ENCODE measurements at regions not wholly inside any gene's neighbourhood (a gene's known extent, or its start where the extent isn't known, plus 50 kb on each side); places are given as distances from the start of the nearest gene placed in this dataset.

- no peaks in the 10 kb centered on the region for H4K20me1 ChIP-seq (ENCODE audit: control insufficient read depth, insufficient read depth, low read length, poor library complexity, severe bottlenecking)
- no peak overlapping the region for H2AFZ ChIP-seq (ENCODE audit: insufficient read depth, low read depth, low read length, poor library complexity, severe bottlenecking)
- Mint-ChIP-seq H3K27me3 (no peaks in the 10 kb centered on the region), H3K27ac (no peak overlapping the region), H3K4me1 (no peaks in the 10 kb centered on the region), H3K9me3 (ENCODE audit: insufficient read depth) (no peaks in the 10 kb centered on the region), H3K4me3 (no peak overlapping the region)
- no peak for TF ChIP-seq EZH2 (IDR thresholded peaks at IDR 0.05; ENCODE audit: borderline replicate concordance, insufficient read depth, low read depth, low read length, poor library complexity, severe bottlenecking)
- no peak for TF ChIP-seq CTCF (IDR thresholded peaks at IDR 0.05)
- DNase-seq (no peak), ATAC-seq (ENCODE audit: low read depth) (no peak)
- H3K4me3 ChIP-seq (ENCODE audit: control extremely low read depth in 1 of 5, extremely low read depth in 1 of 5, insufficient read depth in 1 of 5, low read depth in 2 of 5, low read length in 4 of 5): no peak overlapping the region
- intact Hi-C loops (cut with micrococcal nuclease): no loop called here
- POLR2A ChIA-PET: no interaction called here
- no peaks in the 10 kb centered on the region for H3K79me2 ChIP-seq (ENCODE audit: control insufficient read depth, insufficient read depth, low read length)
- peaks cover 0 to 3% (median 0%) of the 10 kb centered on the region in 3 donors for H3K9me3 ChIP-seq (ENCODE audit: control extremely low read depth in 1 of 3, control insufficient read depth in 2 of 3, insufficient read depth in 1 of 3, low read length in 2 of 3)
- H3K27ac ChIP-seq (ENCODE audit: low read length in 2 of 2): no peak overlapping the region
- WGBS (ENCODE audit: insufficient coverage): 80% methylated on average over 4 of the region's 4 CpGs
- CTCF ChIA-PET: no interaction called here
- H3K4me1 ChIP-seq (ENCODE audit: control insufficient read depth in 2 of 2, insufficient read depth in 2 of 2, low read length in 2 of 2): no peaks in the 10 kb centered on the region
- no peaks in the 10 kb centered on the region for H3K27me3 ChIP-seq (replicated peaks in 1 of 4; ENCODE audit: control extremely low read depth in 1 of 4, control insufficient read depth in 3 of 4, insufficient read depth in 4 of 4, low read length in 3 of 4)
- H3K9ac ChIP-seq (ENCODE audit: low read length): no peak overlapping the region
- no peaks in the 10 kb centered on the region for H3K36me3 ChIP-seq (replicated peaks in 1 of 2; ENCODE audit: control extremely low read depth in 1 of 2, control insufficient read depth in 1 of 2, extremely low read depth in 1 of 2, insufficient read depth in 2 of 2, low read length in 1 of 2)
- no peak overlapping the region for H3K4me2 ChIP-seq (replicated peaks; ENCODE audit: low read depth, low read length, poor library complexity, severe bottlenecking)
These were observed 355.8 kb downstream of the AJAP1 start for GRCh38 chr1:5010236-5010635.

GRCh38 chr1:5009376-5010065 lies 355.1 kb downstream of the AJAP1 start:
- Histone ChIP-seq H3K4me2 (replicated peaks; ENCODE audit: low read depth, low read length, poor library complexity, severe bottlenecking) (no peak overlapping the region), H3K27ac (ENCODE audit: low read length in 2 of 2) (no peak overlapping the region), H4K20me1 (ENCODE audit: control insufficient read depth, insufficient read depth, low read length, poor library complexity, severe bottlenecking) (no peaks in the 10 kb centered on the region), H3K4me1 (ENCODE audit: control insufficient read depth in 2 of 2, insufficient read depth in 2 of 2, low read length in 2 of 2) (no peaks in the 10 kb centered on the region), H3K27me3 (replicated peaks in 1 of 4; ENCODE audit: control extremely low read depth in 1 of 4, control insufficient read depth in 3 of 4, insufficient read depth in 4 of 4, low read length in 3 of 4) (no peaks in the 10 kb centered on the region), H3K9ac (ENCODE audit: low read length) (no peak overlapping the region), H3K4me3 (ENCODE audit: control extremely low read depth in 1 of 5, extremely low read depth in 1 of 5, insufficient read depth in 1 of 5, low read depth in 2 of 5, low read length in 4 of 5) (no peak overlapping the region), H3K79me2 (ENCODE audit: control insufficient read depth, insufficient read depth, low read length) (no peaks in the 10 kb centered on the region), H3K36me3 (replicated peaks in 1 of 2; ENCODE audit: control extremely low read depth in 1 of 2, control insufficient read depth in 1 of 2, extremely low read depth in 1 of 2, insufficient read depth in 2 of 2, low read length in 1 of 2) (no peaks in the 10 kb centered on the region), H3K9me3 (ENCODE audit: control extremely low read depth in 1 of 3, control insufficient read depth in 2 of 3, insufficient read depth in 1 of 3, low read length in 2 of 3) (peaks cover 0 to 3% (median 0%) of the 10 kb centered on the region in 3 donors), H2AFZ (ENCODE audit: insufficient read depth, low read depth, low read length, poor library complexity, severe bottlenecking) (no peak overlapping the region)
- ChIA-PET CTCF (no interaction called here), POLR2A (no interaction called here)
- intact Hi-C loops (cut with micrococcal nuclease): no loop called here
- Mint-ChIP-seq H3K4me1 (no peaks in the 10 kb centered on the region), H3K27me3 (no peaks in the 10 kb centered on the region), H3K9me3 (ENCODE audit: insufficient read depth) (peaks cover 2% of the 10 kb centered on the region), H3K27ac (no peak overlapping the region), H3K4me3 (no peak overlapping the region)
- ATAC-seq (ENCODE audit: low read depth): no peak
- 52% methylated on average over 5 of the region's 7 CpGs for WGBS (ENCODE audit: insufficient coverage)
- TF ChIP-seq EZH2 (IDR thresholded peaks at IDR 0.05; ENCODE audit: borderline replicate concordance, insufficient read depth, low read depth, low read length, poor library complexity, severe bottlenecking) (no peak), CTCF (IDR thresholded peaks at IDR 0.05) (no peak)
- DNase-seq: no peak
